Activated naive CD8-positive, alpha-beta T cell treated with anti-CD3 and anti-CD28 coated beads, Interleukin-2, amount 10 ng/mL, durations not matched to agents 7 days and 5 days (primary cell): ENCODE measurements at regions not wholly inside any gene's neighbourhood (a gene's known extent, or its start where the extent isn't known, plus 50 kb on each side); places are given as distances from the start of the nearest gene placed in this dataset.
A peak's percentile ranks its signal among the peaks of the same experiment; 100 is the strongest.

Source experiments
- ATAC-seq: fragments of 150-1000 bp; cut with Tn5 transposase; one replicate; pipeline ENCODE4 v1.10.0; 2021; ENCODE audit warnings: low read depth, moderate library complexity
- POLR2A ChIA-PET: fragments of 350-600 bp; sonication (Branson Sonifier 250); formaldehyde crosslinking; loops from one replicate; lab custom pipeline; 2021; ENCODE audit warnings: antibody characterized with exemption; lab: Charles Lee
- DNase-seq: peaks from one replicate; pipeline ENCODE4 v3.0.0; 2021
- H3K27ac Mint-ChIP-seq: one replicate; pipeline ENCODE4 v1.8.0; 2022; ENCODE audit warnings: mild to moderate bottlenecking, mixed read lengths
- H3K27me3 Mint-ChIP-seq: one replicate; pipeline ENCODE4 v1.8.0; 2022; ENCODE audit warnings: mild to moderate bottlenecking, moderate library complexity, mixed read lengths
- H3K36me3 Mint-ChIP-seq: one replicate; pipeline ENCODE4 v1.8.0; 2021; ENCODE audit warnings: mild to moderate bottlenecking, mixed read lengths
- H3K4me1 Mint-ChIP-seq: one replicate; pipeline ENCODE4 v1.8.0; 2021; ENCODE audit warnings: mixed read lengths
- H3K4me3 Mint-ChIP-seq: one replicate; pipeline ENCODE4 v1.8.0; 2022; ENCODE audit warnings: mild to moderate bottlenecking, moderate library complexity, mixed read lengths
- H3K9me3 Mint-ChIP-seq: one replicate; pipeline ENCODE4 v1.8.0; 2021; ENCODE audit warnings: mixed read lengths

- Mint-ChIP-seq H3K4me3 (no peak overlapping the region), H3K9me3 (no peaks in the 10 kb centered on the region), H3K27me3 (no peaks in the 10 kb centered on the region), H3K4me1 (peaks cover 5% of the 10 kb centered on the region), H3K27ac (no peak overlapping the region), H3K36me3 (peaks cover 21% of the 10 kb centered on the region)
- no peak for DNase-seq
- POLR2A ChIA-PET = no interaction called here
- ATAC-seq = no peak
These were observed 192.8 kb upstream of the RGS6 start for GRCh38 chr14:71739273-71739990.

DNA sequence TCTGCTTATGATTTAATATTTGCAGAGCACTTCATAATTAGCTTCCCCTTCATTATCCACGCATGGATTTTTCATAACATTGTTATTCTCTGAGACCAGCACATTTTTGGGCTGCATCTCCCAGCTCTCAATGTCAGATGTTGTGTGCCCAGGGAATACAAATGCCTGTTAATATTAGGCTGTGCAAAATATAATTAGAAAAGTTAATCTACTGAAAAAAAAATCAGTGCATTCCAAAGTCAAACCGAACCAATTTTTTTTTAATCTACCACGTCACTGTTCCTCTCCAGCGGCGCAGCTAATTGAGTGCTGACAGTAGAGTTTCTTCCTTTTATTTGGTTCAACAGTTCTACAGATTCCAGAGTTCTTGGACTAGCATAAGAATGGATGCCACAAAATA, 191.0 kb upstream of the RGS6 start:
- no peak overlapping the region for H3K27ac Mint-ChIP-seq
- ATAC-seq (no peak), DNase-seq (no peak)
- no peak overlapping the region for H3K4me3 Mint-ChIP-seq
- peaks cover 5% of the 10 kb centered on the region for H3K4me1 Mint-ChIP-seq
- H3K36me3 Mint-ChIP-seq = peaks cover 15% of the 10 kb centered on the region
- POLR2A ChIA-PET = no interaction called here
- H3K9me3 Mint-ChIP-seq = no peaks in the 10 kb centered on the region
- H3K27me3 Mint-ChIP-seq = no peaks in the 10 kb centered on the region

DNA sequence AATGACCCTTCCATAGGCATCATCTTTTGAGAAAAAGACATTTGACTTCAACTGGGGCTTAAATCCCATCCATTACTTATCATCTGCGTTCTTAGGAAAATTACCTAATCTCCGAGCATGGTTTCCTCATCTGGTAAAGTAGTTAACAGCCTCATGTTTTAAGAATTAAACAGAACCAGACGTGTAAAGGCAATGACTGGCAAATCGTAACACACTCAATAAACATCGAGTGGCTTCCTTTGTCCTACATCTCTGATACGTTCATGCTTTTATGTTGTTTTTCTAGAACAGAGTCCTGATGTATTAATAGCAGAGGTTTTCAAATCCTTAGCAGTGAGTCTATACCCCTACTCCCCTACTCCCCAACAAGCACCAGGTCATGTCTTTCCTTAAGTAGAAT, 189.7 kb upstream of the RGS6 start:
- H3K36me3 Mint-ChIP-seq = peaks cover 13% of the 10 kb centered on the region
- no peak overlapping the region for H3K27ac Mint-ChIP-seq
- ATAC-seq (no peak), DNase-seq (no peak)
- no peaks in the 10 kb centered on the region for H3K27me3 Mint-ChIP-seq
- POLR2A ChIA-PET = no interaction called here
- peaks cover 2% of the 10 kb centered on the region for H3K9me3 Mint-ChIP-seq
- peaks cover 5% of the 10 kb centered on the region for H3K4me1 Mint-ChIP-seq
- no peak overlapping the region for H3K4me3 Mint-ChIP-seq

- DNase-seq (no peak), ATAC-seq (no peak)
- no peak overlapping the region for H3K4me3 Mint-ChIP-seq
- H3K27me3 Mint-ChIP-seq = no peaks in the 10 kb centered on the region
- H3K4me1 Mint-ChIP-seq = peaks cover 4% of the 10 kb centered on the region
- peaks cover 14% of the 10 kb centered on the region for H3K36me3 Mint-ChIP-seq
- peaks cover 11% of the 10 kb centered on the region for H3K9me3 Mint-ChIP-seq
- H3K27ac Mint-ChIP-seq = no peak overlapping the region
- POLR2A ChIA-PET = interaction anchor here (0.7 kb wide), 1 partner anchor 9 kb away, joined by 4 read pairs; no protein-coding TSS in a partner anchor
These were observed 187.2 kb upstream of the RGS6 start for GRCh38 chr14:71745072-71745471.

- Mint-ChIP-seq H3K4me3 (no peak overlapping the region), H3K27ac (no peak overlapping the region), H3K9me3 (peaks cover 11% of the 10 kb centered on the region), H3K27me3 (no peaks in the 10 kb centered on the region), H3K36me3 (peaks cover 11% of the 10 kb centered on the region), H3K4me1 (peaks cover 8% of the 10 kb centered on the region)
- DNase-seq (no peak), ATAC-seq (no peak)
- POLR2A ChIA-PET = no interaction called here
These were observed 184.0 kb upstream of the RGS6 start for GRCh38 chr14:71748196-71748595.

DNA sequence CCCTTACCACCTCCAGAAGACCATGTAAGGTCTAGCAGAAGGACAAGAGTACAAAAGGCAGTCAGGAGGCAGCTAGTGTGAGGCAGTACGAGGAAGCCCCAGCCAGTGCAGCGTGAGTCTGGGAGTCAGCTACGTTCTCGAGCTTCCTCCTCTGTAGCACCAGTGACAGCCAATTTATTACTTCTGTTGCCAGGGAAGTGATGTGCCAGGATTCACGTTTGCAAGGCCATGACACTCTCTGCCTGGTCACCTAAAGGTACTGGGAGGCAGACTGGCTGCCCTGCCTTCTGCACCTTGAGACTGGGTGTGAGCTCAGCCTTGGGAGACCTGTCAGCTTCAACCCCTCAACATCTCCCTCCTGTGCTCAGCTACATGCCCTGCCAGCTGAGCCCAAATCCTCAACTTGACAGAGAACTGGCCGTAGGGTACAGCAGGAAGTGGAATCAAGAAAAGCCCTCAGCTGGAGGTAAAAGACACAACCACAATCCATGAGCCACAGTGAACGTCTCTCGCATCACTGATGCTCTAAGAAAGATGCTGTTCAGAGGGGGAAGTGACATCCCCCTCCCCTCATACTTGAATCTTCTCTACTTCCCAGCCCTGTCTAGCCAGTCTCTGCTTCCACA, 182.5 kb upstream of the RGS6 start:
- no peak overlapping the region for H3K27ac Mint-ChIP-seq
- ATAC-seq (peak; percentile 53), DNase-seq (no peak)
- POLR2A ChIA-PET = interaction anchor here (0.9 kb wide), 1 partner anchor 428 kb away, joined by 3 read pairs; no protein-coding TSS in a partner anchor
- no peaks in the 10 kb centered on the region for H3K27me3 Mint-ChIP-seq
- peaks cover 8% of the 10 kb centered on the region for H3K4me1 Mint-ChIP-seq
- H3K36me3 Mint-ChIP-seq = peaks cover 11% of the 10 kb centered on the region
- H3K9me3 Mint-ChIP-seq = peaks cover 11% of the 10 kb centered on the region
- H3K4me3 Mint-ChIP-seq = no peak overlapping the region

- Mint-ChIP-seq H3K36me3 (peaks cover 11% of the 10 kb centered on the region), H3K4me1 (peaks cover 8% of the 10 kb centered on the region), H3K27me3 (no peaks in the 10 kb centered on the region), H3K27ac (no peak overlapping the region), H3K4me3 (no peak overlapping the region), H3K9me3 (peaks cover 11% of the 10 kb centered on the region)
- ATAC-seq = no peak
- DNase-seq = no peak
- POLR2A ChIA-PET = no interaction called here
These were observed 181.0 kb upstream of the RGS6 start for GRCh38 chr14:71751264-71751663.

DNA sequence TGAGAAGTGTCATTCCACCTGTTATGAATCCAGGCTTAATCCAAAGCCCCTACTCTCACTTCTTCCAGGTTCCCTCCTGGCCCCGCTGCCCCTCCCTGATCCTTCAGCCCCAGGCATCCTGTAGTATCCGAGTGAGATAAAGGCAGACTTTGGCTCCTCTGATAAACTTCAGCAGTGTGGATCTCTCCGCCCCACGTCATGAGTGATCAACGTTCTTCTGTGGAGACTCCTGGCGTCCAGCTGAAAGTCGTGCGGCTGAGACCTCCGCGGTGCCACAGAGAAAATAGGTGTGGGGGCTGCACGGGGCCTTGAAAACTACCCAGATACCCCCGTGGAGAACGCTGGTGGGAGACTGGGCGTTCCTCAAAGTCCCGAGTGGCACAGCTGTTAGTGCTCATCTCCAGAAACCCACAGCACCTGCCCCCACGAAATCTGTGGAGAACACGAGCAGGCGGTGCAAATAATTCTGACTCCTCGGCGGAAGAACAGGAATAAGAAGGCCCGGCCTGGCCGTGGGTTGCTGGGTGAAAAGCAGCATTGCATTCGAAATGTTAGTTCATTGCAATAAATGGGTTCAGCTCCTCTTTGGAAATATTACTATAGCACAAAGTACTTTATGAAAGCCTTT, 180.0 kb upstream of the RGS6 start:
- DNase-seq (no peak), ATAC-seq (no peak)
- H3K27ac Mint-ChIP-seq = no peak overlapping the region
- peaks cover 8% of the 10 kb centered on the region for H3K4me1 Mint-ChIP-seq
- H3K36me3 Mint-ChIP-seq = peaks cover 11% of the 10 kb centered on the region
- peaks cover 11% of the 10 kb centered on the region for H3K9me3 Mint-ChIP-seq
- H3K27me3 Mint-ChIP-seq = peaks cover 5% of the 10 kb centered on the region
- no peak overlapping the region for H3K4me3 Mint-ChIP-seq
- POLR2A ChIA-PET = no interaction called here

- peaks cover 6% of the 10 kb centered on the region for H3K9me3 Mint-ChIP-seq
- H3K27ac Mint-ChIP-seq = no peak overlapping the region
- H3K27me3 Mint-ChIP-seq = peaks cover 5% of the 10 kb centered on the region
- peak; percentile 78 for DNase-seq
- POLR2A ChIA-PET = interaction anchor here (0.7 kb wide), 1 partner anchor 615 kb away, joined by 3 read pairs; no protein-coding TSS in a partner anchor
- peak overlapping the region; percentile 32 for H3K4me3 Mint-ChIP-seq
- H3K36me3 Mint-ChIP-seq = peaks cover 7% of the 10 kb centered on the region
- peaks cover 8% of the 10 kb centered on the region for H3K4me1 Mint-ChIP-seq
- ATAC-seq = peak; percentile 61
These were observed 179.0 kb upstream of the RGS6 start for GRCh38 chr14:71753126-71753830.

DNA sequence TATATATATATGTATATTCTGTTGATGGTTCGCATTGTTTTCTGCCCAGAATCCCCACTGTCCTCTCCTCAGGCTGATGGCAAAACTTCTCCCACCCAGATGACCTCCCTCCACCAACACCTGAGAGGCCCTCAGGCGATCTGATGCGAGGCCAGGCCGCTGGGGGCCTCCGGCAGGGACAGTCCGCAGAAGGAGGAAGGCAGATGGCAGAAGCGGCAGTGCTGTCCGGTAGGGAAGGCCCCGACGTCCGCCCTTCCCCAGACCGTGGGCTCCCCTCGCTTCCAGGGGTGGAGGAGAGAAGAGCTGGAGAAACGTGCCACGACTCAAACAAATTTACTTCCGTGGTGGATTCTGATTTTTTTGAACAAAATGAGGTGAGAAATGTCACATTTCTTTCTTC, 178.3 kb upstream of the RGS6 start:
- H3K27me3 Mint-ChIP-seq = peaks cover 6% of the 10 kb centered on the region
- peaks cover 2% of the 10 kb centered on the region for H3K9me3 Mint-ChIP-seq
- peaks cover 8% of the 10 kb centered on the region for H3K4me1 Mint-ChIP-seq
- POLR2A ChIA-PET = no interaction called here
- H3K4me3 Mint-ChIP-seq = no peak overlapping the region
- DNase-seq = no peak
- ATAC-seq = no peak
- no peak overlapping the region for H3K27ac Mint-ChIP-seq
- peaks cover 4% of the 10 kb centered on the region for H3K36me3 Mint-ChIP-seq

GRCh38 chr14:71754422-71755095, 177.7 kb upstream of the RGS6 start:
- H3K36me3 Mint-ChIP-seq = no peaks in the 10 kb centered on the region
- DNase-seq = no peak
- POLR2A ChIA-PET = no interaction called here
- no peak for ATAC-seq
- no peak overlapping the region for H3K4me3 Mint-ChIP-seq
- H3K27me3 Mint-ChIP-seq = peaks cover 6% of the 10 kb centered on the region
- H3K9me3 Mint-ChIP-seq = no peaks in the 10 kb centered on the region
- no peak overlapping the region for H3K27ac Mint-ChIP-seq
- peaks cover 8% of the 10 kb centered on the region for H3K4me1 Mint-ChIP-seq

DNA sequence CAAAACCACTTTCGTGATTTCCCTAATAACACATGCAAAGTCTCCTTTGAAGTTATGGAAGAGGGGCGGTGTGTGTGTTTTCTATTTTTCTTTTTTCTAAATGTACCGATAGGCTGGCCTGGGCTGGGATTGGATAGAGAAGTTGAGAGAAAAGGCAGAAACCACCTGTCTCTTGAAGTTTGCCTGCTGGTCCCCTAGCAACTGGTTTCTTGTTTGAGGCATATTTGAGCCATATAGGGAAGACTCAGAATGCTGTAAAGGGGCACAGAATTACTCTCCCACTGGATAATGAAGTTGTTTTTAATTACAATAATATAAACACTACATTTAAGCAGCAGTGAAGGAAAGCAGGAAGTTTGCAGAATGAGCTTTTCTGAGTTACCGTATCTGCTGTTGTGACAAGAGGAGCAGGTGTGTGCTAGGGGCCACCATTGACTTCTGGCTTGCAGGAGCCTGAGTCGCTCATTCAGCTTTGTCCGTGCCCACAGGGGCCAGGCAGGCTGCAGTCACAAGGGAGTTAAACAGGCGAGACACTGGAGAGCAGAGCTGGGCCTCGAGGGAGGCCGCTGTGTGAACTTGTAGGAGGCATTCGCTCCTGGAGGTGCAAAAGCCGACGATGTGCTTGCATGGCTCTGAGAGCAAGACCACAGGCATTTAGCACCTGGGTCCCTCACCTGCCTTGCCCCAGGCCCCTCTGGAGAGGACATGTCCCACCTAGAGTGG, 173.8 kb upstream of the RGS6 start:
- H3K4me3 Mint-ChIP-seq = no peak overlapping the region
- peaks cover 16% of the 10 kb centered on the region for H3K27me3 Mint-ChIP-seq
- no peaks in the 10 kb centered on the region for H3K4me1 Mint-ChIP-seq
- POLR2A ChIA-PET = no interaction called here
- peaks cover 4% of the 10 kb centered on the region for H3K9me3 Mint-ChIP-seq
- no peak for ATAC-seq
- H3K27ac Mint-ChIP-seq = no peak overlapping the region
- H3K36me3 Mint-ChIP-seq = no peaks in the 10 kb centered on the region
- DNase-seq = no peak
